Pancreas (tissue), 10 donors: ENCODE measurements at regions not wholly inside any gene's neighbourhood (a gene's known extent, or its start where the extent isn't known, plus 50 kb on each side); places are given as distances from the start of the nearest gene placed in this dataset.

Experiments used
- ATAC-seq, 4 donors: fragments of 200-7000 bp; cut with Tn5 transposase; one replicate each; pipeline versions ENCODE4 v1.8.0 to v1.9.1; 2020; ENCODE audit warnings: mild to moderate bottlenecking in 4 of 4, moderate library complexity in 4 of 4
- DNase-seq, 6 donors: peaks; one replicate each; pipeline ENCODE4 v3.0.0-alpha.2; 2020
- FAIRE-seq: peaks from 2 replicates; lab custom pipeline; 2012; peaks lifted over from hg19 to GRCh38; lab: Jason Lieb, UNC
- H3K27ac ChIP-seq, 4 donors: fragments of 200-600 bp; sonication (generic); 1 replicate in 3 of 4; 2 replicates in 1 of 4; pipeline versions ENCODE4 v1.5.0 to v1.8.0; 2020
- H3K27me3 ChIP-seq, 4 donors: fragments of 200-600 bp; one replicate each; pipeline ENCODE4 v1.8.0; 2021
- H3K36me3 ChIP-seq, 3 donors: fragments of 200-600 bp; sonication (generic) in 1 of 3; one replicate each; pipeline versions ENCODE4 v1.5.0 to v1.8.0; 2020 to 2021
- H3K4me1 ChIP-seq, 3 donors: fragments of 200-600 bp; one replicate each; pipeline ENCODE4 v1.8.0; 2021
- H3K4me3 ChIP-seq, 4 donors: fragments of 200-600 bp; sonication (generic) in 2 of 4; one replicate each; pipeline versions ENCODE4 v1.5.0 to v1.8.0; 2020 to 2021
- H3K9me3 ChIP-seq, 4 donors: fragments of 200-600 bp; one replicate each; pipeline ENCODE4 v1.8.0; 2021
- WGBS, 2 donors: extraction: QIAGEN DNeasy Blood & Tissue Kit; methylation state at CpG; one replicate each; pipeline ENCODE4 v1.1.7; 2013; 5-methylcytosine and 5-hydroxymethylcytosine counted together
- intact Hi-C, 3 donors: fragments of 100-400 bp; cut with DNase I; formaldehyde crosslinking; loops; one replicate each; pipeline versions ENCODE4 v1.11.1 to v1.14.2; 2022
- TF ChIP-seq, protein P1 (sequence below), 4 donors: fragments of 200-600 bp; sonication (generic) in 3 of 4; IDR thresholded peaks; one replicate each; pipeline versions ENCODE4 v1.5.0 to v1.8.0; 2021; ENCODE audit warnings: antibody characterized with exemption in 4 of 4
- donor health status: healthy with polysubstance abuse.
- donor health status: DM: no; HTN: no; CAD: no; lungs with moderate emphysema.
- donor health status: DM: no; HTN: no; CAD: no.
- donor health status: control.
- donor health status: control.
- donor health status: Bipolar disorder and iron deficiency.
- donor health status: DM: yes; HTN: yes; CAD: no.
- donor health status: DM: no; HTN: no; CAD: no.
- donor health status: DM: no; HTN: no; CAD: no.
- donor health status: DM: yes; HTN: yes; CAD: no.

- DNase-seq, result no peak
- intact Hi-C loops, result no loop called here
- ATAC-seq, result no peak
- H3K4me3 ChIP-seq, result no peak overlapping the region
- H3K27ac ChIP-seq, result no peak overlapping the region
- H3K9me3 ChIP-seq, result no peaks in the 10 kb centered on the region
- no peaks in the 10 kb centered on the region for H3K4me1 ChIP-seq
- no peak for FAIRE-seq
- H3K36me3 ChIP-seq, result no peaks in the 10 kb centered on the region
- no peaks in the 10 kb centered on the region for H3K27me3 ChIP-seq
- TF ChIP-seq, protein P1, sequence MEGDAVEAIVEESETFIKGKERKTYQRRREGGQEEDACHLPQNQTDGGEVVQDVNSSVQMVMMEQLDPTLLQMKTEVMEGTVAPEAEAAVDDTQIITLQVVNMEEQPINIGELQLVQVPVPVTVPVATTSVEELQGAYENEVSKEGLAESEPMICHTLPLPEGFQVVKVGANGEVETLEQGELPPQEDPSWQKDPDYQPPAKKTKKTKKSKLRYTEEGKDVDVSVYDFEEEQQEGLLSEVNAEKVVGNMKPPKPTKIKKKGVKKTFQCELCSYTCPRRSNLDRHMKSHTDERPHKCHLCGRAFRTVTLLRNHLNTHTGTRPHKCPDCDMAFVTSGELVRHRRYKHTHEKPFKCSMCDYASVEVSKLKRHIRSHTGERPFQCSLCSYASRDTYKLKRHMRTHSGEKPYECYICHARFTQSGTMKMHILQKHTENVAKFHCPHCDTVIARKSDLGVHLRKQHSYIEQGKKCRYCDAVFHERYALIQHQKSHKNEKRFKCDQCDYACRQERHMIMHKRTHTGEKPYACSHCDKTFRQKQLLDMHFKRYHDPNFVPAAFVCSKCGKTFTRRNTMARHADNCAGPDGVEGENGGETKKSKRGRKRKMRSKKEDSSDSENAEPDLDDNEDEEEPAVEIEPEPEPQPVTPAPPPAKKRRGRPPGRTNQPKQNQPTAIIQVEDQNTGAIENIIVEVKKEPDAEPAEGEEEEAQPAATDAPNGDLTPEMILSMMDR (IDR thresholded peaks at IDR 0.05), result no peak
These were observed 675.5 kb upstream of the CXADR start for GRCh38 chr21:16837321-16837720.

DNA sequence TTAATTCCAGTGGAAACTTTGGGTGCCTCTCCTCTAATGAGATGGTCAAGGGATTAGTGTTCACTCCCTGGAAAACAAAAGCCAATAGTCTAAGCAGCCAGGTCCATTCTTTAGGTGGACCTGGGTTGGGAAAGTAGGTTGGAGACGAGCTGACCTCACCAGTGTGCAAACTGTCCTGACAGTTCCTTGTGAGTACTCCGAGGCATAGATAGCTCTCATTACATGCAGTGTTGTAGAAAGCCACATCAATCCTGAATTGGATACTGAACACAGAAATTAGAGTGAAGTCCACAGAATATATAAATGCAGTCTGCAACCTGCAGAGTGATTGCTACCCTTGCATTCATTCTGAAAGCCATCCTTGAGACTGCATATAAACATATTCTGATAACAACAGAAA, 675.1 kb upstream of the CXADR start:
- TF ChIP-seq, protein P1 (IDR thresholded peaks at IDR 0.05), result no peak
- Histone ChIP-seq H3K36me3 (no peaks in the 10 kb centered on the region), H3K4me3 (no peak overlapping the region), H3K27ac (no peak overlapping the region), H3K27me3 (no peaks in the 10 kb centered on the region), H3K9me3 (no peaks in the 10 kb centered on the region), H3K4me1 (no peaks in the 10 kb centered on the region)
- 42 to 51% methylated on average over 2 of the region's 2 CpGs for WGBS, 2 donors
- intact Hi-C loops, result no loop called here
- ATAC-seq, result no peak
- FAIRE-seq, result no peak
- no peak for DNase-seq

DNA sequence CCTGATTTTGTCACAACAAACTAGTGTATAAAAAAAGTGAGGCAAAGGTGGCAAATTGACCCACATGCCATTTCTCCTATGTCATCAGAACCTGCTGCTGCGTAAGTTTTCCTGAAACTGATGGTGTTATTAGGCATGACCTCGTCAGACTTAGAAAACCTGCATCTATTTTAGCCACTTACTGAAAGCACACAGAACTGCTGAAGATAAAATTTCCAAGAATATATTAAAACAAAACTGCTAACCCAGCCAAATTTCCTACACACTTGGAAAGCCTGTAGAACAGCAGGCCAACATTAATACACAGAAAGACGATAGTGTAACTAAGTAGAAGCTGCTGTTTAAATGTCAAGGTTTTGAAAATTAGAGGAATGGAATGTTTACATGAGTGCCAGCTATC, 674.5 kb upstream of the CXADR start:
- DNase-seq (no peak), FAIRE-seq (no peak), ATAC-seq (peak in 1 of 4 donors; percentile 44)
- Histone ChIP-seq H3K27ac (no peak overlapping the region), H3K36me3 (no peaks in the 10 kb centered on the region), H3K4me1 (no peaks in the 10 kb centered on the region), H3K27me3 (no peaks in the 10 kb centered on the region), H3K9me3 (no peaks in the 10 kb centered on the region), H3K4me3 (no peak overlapping the region)
- intact Hi-C loops, result no loop called here
- WGBS, 2 donors, result 13 to 20% methylated on average over 3 of the region's 3 CpGs
- TF ChIP-seq, protein P1 (IDR thresholded peaks at IDR 0.05), result no peak

DNA sequence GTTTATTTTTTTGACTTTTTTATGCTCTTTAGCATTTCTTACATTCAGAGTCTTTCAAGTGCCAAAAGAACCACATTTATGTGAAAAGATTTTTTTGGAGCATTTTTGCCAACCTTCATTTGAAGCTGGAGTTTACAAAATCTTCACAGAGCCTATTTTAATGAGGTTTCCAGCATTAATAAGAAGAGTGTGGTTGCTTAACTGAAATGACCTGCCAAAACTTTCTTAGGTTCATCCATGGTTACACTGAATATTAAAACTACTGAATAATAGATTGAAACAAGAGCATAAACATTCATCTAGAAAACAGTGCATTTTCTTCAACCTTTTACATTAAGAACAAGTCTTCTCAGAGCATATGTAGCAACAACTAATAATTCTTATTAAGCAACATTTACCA, 672.3 kb upstream of the CXADR start:
- TF ChIP-seq, protein P1 (IDR thresholded peaks at IDR 0.05), result no peak
- FAIRE-seq (no peak), ATAC-seq (no peak), DNase-seq (no peak)
- H3K27me3 ChIP-seq, result no peaks in the 10 kb centered on the region
- H3K4me3 ChIP-seq, result no peak overlapping the region
- intact Hi-C loops, result no loop called here
- H3K9me3 ChIP-seq, result no peaks in the 10 kb centered on the region
- H3K36me3 ChIP-seq, result no peaks in the 10 kb centered on the region
- H3K4me1 ChIP-seq, result no peaks in the 10 kb centered on the region
- no peak overlapping the region for H3K27ac ChIP-seq

DNA sequence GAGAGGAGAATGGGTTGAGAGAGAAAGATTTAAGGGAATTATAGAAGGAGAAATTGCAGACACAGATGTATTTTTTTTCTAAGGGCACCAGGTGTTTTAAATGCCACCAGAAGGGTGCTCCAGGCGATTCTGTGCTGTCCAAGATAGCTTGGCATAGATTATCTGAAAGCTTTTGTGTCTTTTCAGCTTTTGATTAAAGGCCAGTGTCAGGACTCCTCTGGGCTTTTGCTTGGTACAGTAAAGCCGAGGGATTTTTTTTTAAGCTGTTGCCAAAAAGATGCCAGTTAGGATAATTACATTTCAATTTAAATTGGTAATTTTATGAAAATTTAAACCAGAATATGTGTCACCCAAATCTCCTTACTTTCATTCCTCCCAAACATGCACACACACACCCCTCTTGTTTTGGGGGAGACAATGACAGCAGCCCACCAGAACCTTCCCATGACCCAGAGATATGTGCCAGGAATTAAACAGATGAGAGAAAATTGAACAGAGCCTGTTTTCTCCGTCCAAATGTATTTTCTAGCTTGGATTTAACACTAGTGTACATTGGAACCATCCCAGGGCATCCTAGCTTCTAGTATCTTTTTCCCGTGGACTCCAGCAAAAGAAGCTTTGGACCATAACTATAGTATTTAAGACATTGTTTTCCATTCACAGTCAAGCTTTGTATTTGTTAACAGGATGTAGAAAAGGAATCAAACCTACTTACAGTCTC, 670.7 kb upstream of the CXADR start:
- no peak overlapping the region for H3K27ac ChIP-seq
- 38 to 52% methylated on average over 4 of the region's 4 CpGs for WGBS, 2 donors
- FAIRE-seq (no peak), ATAC-seq (no peak), DNase-seq (no peak)
- no peaks in the 10 kb centered on the region for H3K27me3 ChIP-seq
- intact Hi-C loops, result no loop called here
- H3K9me3 ChIP-seq, result no peaks in the 10 kb centered on the region
- no peaks in the 10 kb centered on the region for H3K36me3 ChIP-seq
- no peaks in the 10 kb centered on the region for H3K4me1 ChIP-seq
- TF ChIP-seq, protein P1 (IDR thresholded peaks at IDR 0.05), result no peak
- no peak overlapping the region for H3K4me3 ChIP-seq
